Adrenal gland (tissue), 9 donors: ENCODE measurements at regions not wholly inside any gene's neighbourhood (a gene's known extent, or its start where the extent isn't known, plus 50 kb on each side); places are given as distances from the start of the nearest gene placed in this dataset.

Experiments used
- DNase-seq, 7 donors: peaks; one replicate each; pipeline ENCODE4 v3.0.0-alpha.2; 2019 to 2020
- H3K27ac ChIP-seq, 5 donors: fragments of 200-600 bp; sonication (generic) in 4 of 5; 1 replicate in 3 of 5; 2 replicates in 2 of 5; pipeline versions ENCODE4 v1.5.1 to v1.8.0; 2016 to 2020; ENCODE audit warnings: mild to moderate bottlenecking in 1 of 5
- H3K27me3 ChIP-seq: fragments of 200-600 bp; 2 replicates; pipeline ENCODE4 v1.8.0; 2021
- H3K36me3 ChIP-seq, 2 donors: fragments of 200-600 bp; replicated peaks in 1 of 2; 1 replicate in 1 of 2; 2 replicates in 1 of 2; pipeline versions ENCODE4 v1.5.1 to v1.8.0; 2018 to 2022
- H3K4me1 ChIP-seq, 2 donors: fragments of 200-600 bp; replicated peaks in 1 of 2; 1 replicate in 1 of 2; 2 replicates in 1 of 2; pipeline versions ENCODE4 v1.5.1 to v1.8.0; 2018 to 2021
- H3K4me3 ChIP-seq, 4 donors: fragments of 200-600 bp; sonication (generic) in 3 of 4; one replicate each; pipeline ENCODE4 v1.5.1; 2016 to 2018
- H3K9me3 ChIP-seq, 3 donors: fragments of 200-600 bp; sonication (generic) in 1 of 3; replicated peaks in 1 of 3; 1 replicate in 2 of 3; 2 replicates in 1 of 3; pipeline versions ENCODE4 v1.5.1 to v1.8.0; 2016 to 2021
- CTCF ChIP-seq, 6 experiments: fragments of 450-650 bp in 4 of 6; fragments of 200-600 bp in 2 of 6; sonication (generic) in 1 of 6; IDR thresholded peaks; 1 replicate in 5 of 6; 2 replicates in 1 of 6; pipeline versions ENCODE4 v1.5.1 to v1.8.0; 2016 to 2021; ENCODE audit warnings: antibody characterized with exemption in 6 of 6, mild to moderate bottlenecking in 2 of 6, moderate library complexity in 1 of 6
- POLR2A ChIP-seq, 2 donors: fragments of 450-650 bp; IDR thresholded peaks; one replicate each; pipeline ENCODE4 v1.6.1; 2017; ENCODE audit warnings: antibody characterized with exemption in 2 of 2, mild to moderate bottlenecking in 2 of 2, moderate library complexity in 1 of 2
- WGBS, 4 donors: extraction: QIAGEN DNeasy Blood & Tissue Kit in 2 of 4; methylation state at CpG; one replicate each; pipeline versions ENCODE4 v1.1.5 to v1.1.7; 2013 to 2017; 5-methylcytosine and 5-hydroxymethylcytosine counted together
- intact Hi-C, 2 donors: fragments of 100-400 bp; cut with DNase I; formaldehyde crosslinking; loops; one replicate each; pipeline versions ENCODE4 v1.14.1 to v1.15.0; 2022 to 2023
- donor health status: healthy with polysubstance abuse.
- donor health status: Bipolar disorder and iron deficiency.
- donor health status: DM: yes; HTN: yes; CAD: no.
- donor health status: DM: no; HTN: no; CAD: no.
- donor health status: DM: no; HTN: no; CAD: no.

- 57 to 69% (median 58%) methylated on average over 5 of the region's 5 CpGs for WGBS, 4 donors
- no peak for DNase-seq
- TF ChIP-seq POLR2A (IDR thresholded peaks at IDR 0.05) (no peak), CTCF (IDR thresholded peaks at IDR 0.05) (no peak)
- no peak overlapping the region for H3K4me3 ChIP-seq
- intact Hi-C loops = no loop called here
- no peak overlapping the region for H3K27ac ChIP-seq
- H3K4me1 ChIP-seq = no peaks in the 10 kb centered on the region
- H3K36me3 ChIP-seq = no peaks in the 10 kb centered on the region
- H3K9me3 ChIP-seq = no peaks in the 10 kb centered on the region
- H3K27me3 ChIP-seq = no peaks in the 10 kb centered on the region
These were observed 206.2 kb upstream of the CDH10 start for GRCh38 chr5:24850926-24851486.

GRCh38 chr5:24849210-24849609 lies 204.4 kb upstream of the CDH10 start:
- intact Hi-C loops = no loop called here
- no peaks in the 10 kb centered on the region for H3K4me1 ChIP-seq
- WGBS, 4 donors = 48 to 74% (median 61%) methylated on average over 1 of the region's 1 CpG
- DNase-seq = no peak
- H3K4me3 ChIP-seq = no peak overlapping the region
- no peak overlapping the region for H3K27ac ChIP-seq
- H3K9me3 ChIP-seq = no peaks in the 10 kb centered on the region
- H3K36me3 ChIP-seq = no peaks in the 10 kb centered on the region
- H3K27me3 ChIP-seq = no peaks in the 10 kb centered on the region
- TF ChIP-seq CTCF (IDR thresholded peaks at IDR 0.05) (no peak), POLR2A (IDR thresholded peaks at IDR 0.05) (no peak)

- Histone ChIP-seq H3K36me3 (no peaks in the 10 kb centered on the region), H3K27ac (no peak overlapping the region), H3K27me3 (no peaks in the 10 kb centered on the region), H3K9me3 (no peaks in the 10 kb centered on the region), H3K4me1 (no peaks in the 10 kb centered on the region), H3K4me3 (no peak overlapping the region)
- intact Hi-C loops = no loop called here
- DNase-seq = no peak
- TF ChIP-seq CTCF (IDR thresholded peaks at IDR 0.05) = no peak
- TF ChIP-seq POLR2A (IDR thresholded peaks at IDR 0.05) = no peak
- WGBS, 4 donors = 73 to 79% (median 75%) methylated on average over 5 of the region's 5 CpGs
These were observed 187.2 kb upstream of the CDH10 start for GRCh38 chr5:24831989-24832388.

GRCh38 chr5:24823625-24824024 lies 178.8 kb upstream of the CDH10 start:
- no peaks in the 10 kb centered on the region for H3K9me3 ChIP-seq
- H3K4me3 ChIP-seq = no peak overlapping the region
- WGBS, 4 donors = 53 to 73% methylated on average over 1 of the region's 1 CpG; no CpG with 5 or more reads in 2 of the 4 donors
- no peak for TF ChIP-seq CTCF (IDR thresholded peaks at IDR 0.05)
- no peak for TF ChIP-seq POLR2A (IDR thresholded peaks at IDR 0.05)
- H3K4me1 ChIP-seq = no peaks in the 10 kb centered on the region
- no peak overlapping the region for H3K27ac ChIP-seq
- intact Hi-C loops = no loop called here
- DNase-seq = no peak
- H3K27me3 ChIP-seq = no peaks in the 10 kb centered on the region
- H3K36me3 ChIP-seq = no peaks in the 10 kb centered on the region
